Neutrophil (primary cell): ENCODE measurements at regions not wholly inside any gene's neighbourhood (a gene's known extent, or its start where the extent isn't known, plus 50 kb on each side); places are given as distances from the start of the nearest gene placed in this dataset.

Experiments
- H3K27ac ChIP-seq: fragments of 200-600 bp; sonication (generic); 2 replicates; pipeline ENCODE4 v1.5.1; 2016; ENCODE audit warnings: mild to moderate bottlenecking, moderate library complexity
- H3K27me3 ChIP-seq: fragments of 200-600 bp; sonication (generic); 2 replicates; pipeline ENCODE4 v1.6.0; 2016; ENCODE audit warnings: mild to moderate bottlenecking
- H3K36me3 ChIP-seq: fragments of 200-600 bp; sonication (generic); 2 replicates; pipeline ENCODE4 v1.5.1; 2017
- H3K4me1 ChIP-seq, 2 experiments: fragments of 200-600 bp in 1 of 2; sonication (generic) in 1 of 2; 1 replicate in 1 of 2; 2 replicates in 1 of 2; pipeline versions ENCODE4 v1.5.1 to v1.6.1; 2013 to 2016; ENCODE audit warnings: low read depth in 1 of 2, low read length in 1 of 2, mild to moderate bottlenecking in 1 of 2, moderate library complexity in 1 of 2; ENCODE audit not compliant: control insufficient read depth in 1 of 2, insufficient read depth in 1 of 2
- H3K4me3 ChIP-seq, 2 experiments: fragments of 200-600 bp in 1 of 2; sonication (generic) in 1 of 2; 1 replicate in 1 of 2; 2 replicates in 1 of 2; pipeline ENCODE4 v1.5.1; 2013 to 2016; ENCODE audit warnings: low read depth in 1 of 2, low read length in 1 of 2, mild to moderate bottlenecking in 1 of 2, moderate library complexity in 1 of 2
- H3K9me3 ChIP-seq: fragments of 200-600 bp; sonication (generic); 2 replicates; pipeline ENCODE4 v1.5.1; 2016
- TF ChIP-seq, protein P1 (sequence below): fragments of 200-600 bp; sonication (generic); IDR thresholded peaks from 2 replicates; pipeline ENCODE4 v1.5.1; 2016; ENCODE audit warnings: antibody characterized with exemption

DNA sequence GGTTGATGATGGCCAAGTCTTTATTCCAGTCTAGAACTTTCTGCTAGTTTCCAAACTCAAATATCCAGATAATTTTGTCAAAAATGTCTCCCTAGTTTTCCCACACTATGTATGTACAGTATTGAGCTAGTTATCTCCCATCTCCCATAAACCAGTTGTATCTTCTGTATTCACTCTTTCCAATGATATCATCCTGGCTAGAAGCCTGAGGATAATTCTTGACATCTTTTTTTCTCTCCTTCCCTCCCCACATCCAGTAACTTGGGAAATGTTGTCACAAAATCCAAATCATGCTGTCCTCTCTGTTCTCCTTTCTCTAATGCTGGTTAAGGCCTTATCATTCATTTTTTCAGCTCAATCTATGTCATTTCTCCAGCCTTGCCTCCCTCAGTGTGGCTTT lies 553.8 kb upstream of the FANCL start:
- Histone ChIP-seq H3K4me3 (no peak overlapping the region), H3K27me3 (no peaks in the 10 kb centered on the region), H3K36me3 (no peaks in the 10 kb centered on the region), H3K27ac (no peak overlapping the region), H3K4me1 (no peaks in the 10 kb centered on the region), H3K9me3 (no peaks in the 10 kb centered on the region)
- TF ChIP-seq, protein P1, sequence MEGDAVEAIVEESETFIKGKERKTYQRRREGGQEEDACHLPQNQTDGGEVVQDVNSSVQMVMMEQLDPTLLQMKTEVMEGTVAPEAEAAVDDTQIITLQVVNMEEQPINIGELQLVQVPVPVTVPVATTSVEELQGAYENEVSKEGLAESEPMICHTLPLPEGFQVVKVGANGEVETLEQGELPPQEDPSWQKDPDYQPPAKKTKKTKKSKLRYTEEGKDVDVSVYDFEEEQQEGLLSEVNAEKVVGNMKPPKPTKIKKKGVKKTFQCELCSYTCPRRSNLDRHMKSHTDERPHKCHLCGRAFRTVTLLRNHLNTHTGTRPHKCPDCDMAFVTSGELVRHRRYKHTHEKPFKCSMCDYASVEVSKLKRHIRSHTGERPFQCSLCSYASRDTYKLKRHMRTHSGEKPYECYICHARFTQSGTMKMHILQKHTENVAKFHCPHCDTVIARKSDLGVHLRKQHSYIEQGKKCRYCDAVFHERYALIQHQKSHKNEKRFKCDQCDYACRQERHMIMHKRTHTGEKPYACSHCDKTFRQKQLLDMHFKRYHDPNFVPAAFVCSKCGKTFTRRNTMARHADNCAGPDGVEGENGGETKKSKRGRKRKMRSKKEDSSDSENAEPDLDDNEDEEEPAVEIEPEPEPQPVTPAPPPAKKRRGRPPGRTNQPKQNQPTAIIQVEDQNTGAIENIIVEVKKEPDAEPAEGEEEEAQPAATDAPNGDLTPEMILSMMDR = no peak

DNA sequence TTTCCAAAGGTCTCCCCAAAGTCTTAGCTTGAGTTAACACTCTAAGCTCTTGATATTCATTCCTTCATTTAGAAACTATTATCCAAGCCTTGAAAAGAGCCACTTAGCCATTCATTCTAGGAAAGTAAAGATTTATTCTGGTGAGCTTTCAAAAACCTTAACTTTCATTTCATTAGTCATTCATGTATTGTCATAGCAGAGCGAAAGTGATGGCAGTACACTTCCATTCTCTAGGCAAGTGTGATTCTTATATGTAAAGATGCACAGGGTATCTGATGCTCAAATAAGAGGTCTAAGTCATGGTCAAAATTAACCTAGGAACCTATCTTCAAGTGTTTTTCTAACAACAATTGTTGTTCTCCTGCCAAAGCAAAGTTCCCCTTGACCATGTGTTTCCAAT lies 553.0 kb upstream of the FANCL start:
- no peak overlapping the region for H3K27ac ChIP-seq
- no peaks in the 10 kb centered on the region for H3K9me3 ChIP-seq
- H3K36me3 ChIP-seq = no peaks in the 10 kb centered on the region
- TF ChIP-seq, protein P1 = no peak
- no peaks in the 10 kb centered on the region for H3K27me3 ChIP-seq
- no peak overlapping the region for H3K4me3 ChIP-seq
- no peaks in the 10 kb centered on the region for H3K4me1 ChIP-seq

DNA sequence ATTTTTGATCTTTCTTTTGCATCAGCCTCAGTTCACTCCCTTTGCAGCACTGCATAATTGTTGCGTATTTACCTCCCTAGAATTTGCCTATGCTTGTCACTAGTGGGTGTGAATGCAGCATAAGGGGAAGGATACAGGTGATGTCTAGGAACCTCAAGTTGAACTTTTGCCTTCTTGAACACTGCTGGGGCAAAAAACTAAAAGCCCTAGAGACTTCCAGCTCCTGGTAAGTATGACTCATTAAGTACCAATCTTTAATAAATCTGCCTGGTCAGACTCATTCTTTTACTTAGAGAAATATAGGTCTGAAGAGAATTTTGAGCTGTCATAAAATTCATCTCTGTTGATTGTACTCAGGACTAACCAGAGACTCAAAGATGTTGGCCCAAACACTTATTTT lies 547.3 kb upstream of the FANCL start:
- no peaks in the 10 kb centered on the region for H3K36me3 ChIP-seq
- H3K4me3 ChIP-seq = no peak overlapping the region
- TF ChIP-seq, protein P1 = no peak
- H3K27me3 ChIP-seq = no peaks in the 10 kb centered on the region
- no peaks in the 10 kb centered on the region for H3K4me1 ChIP-seq
- no peak overlapping the region for H3K27ac ChIP-seq
- H3K9me3 ChIP-seq = no peaks in the 10 kb centered on the region

DNA sequence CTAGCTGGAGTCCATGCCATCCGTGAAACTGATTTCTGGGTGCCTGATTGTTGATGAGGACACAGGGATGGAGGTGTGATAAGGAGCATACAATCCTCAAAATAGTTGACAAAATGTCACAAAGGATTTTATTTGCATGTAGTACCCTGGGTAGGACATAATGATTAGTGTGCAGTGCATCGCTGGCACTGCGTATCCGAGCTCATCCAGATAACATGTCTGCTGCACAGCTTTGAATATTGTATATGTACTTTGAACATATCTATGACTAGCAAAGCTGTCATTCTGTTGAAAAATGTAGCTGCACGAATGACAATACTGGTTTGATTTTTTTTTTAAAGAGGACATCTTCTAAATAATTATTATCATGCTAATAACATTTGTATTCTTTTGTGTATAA lies 529.7 kb upstream of the FANCL start:
- no peak overlapping the region for H3K27ac ChIP-seq
- H3K4me1 ChIP-seq = no peaks in the 10 kb centered on the region
- peaks cover 10% of the 10 kb centered on the region for H3K27me3 ChIP-seq
- no peaks in the 10 kb centered on the region for H3K9me3 ChIP-seq
- no peaks in the 10 kb centered on the region for H3K36me3 ChIP-seq
- TF ChIP-seq, protein P1 = no peak
- no peak overlapping the region for H3K4me3 ChIP-seq

DNA sequence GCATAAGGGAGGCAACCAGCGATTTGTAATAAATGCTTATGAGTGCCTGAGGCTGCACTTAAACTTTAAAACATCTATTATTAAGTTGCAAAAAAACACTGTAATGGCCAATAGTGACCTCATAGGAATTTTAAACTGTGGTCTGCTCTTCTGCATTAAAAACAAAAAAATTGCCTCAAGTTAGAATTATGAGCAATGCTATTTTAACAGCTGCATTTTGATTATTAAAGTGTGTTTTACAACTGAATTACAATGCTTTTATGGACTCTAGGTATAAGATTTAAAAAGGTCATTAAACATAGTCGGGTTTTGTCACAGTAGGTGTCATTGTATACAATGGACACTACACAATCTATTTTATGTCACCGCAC lies 528.7 kb upstream of the FANCL start:
- Histone ChIP-seq H3K4me3 (no peak overlapping the region), H3K4me1 (no peaks in the 10 kb centered on the region), H3K9me3 (no peaks in the 10 kb centered on the region), H3K27me3 (peaks cover 10% of the 10 kb centered on the region), H3K27ac (no peak overlapping the region), H3K36me3 (no peaks in the 10 kb centered on the region)
- TF ChIP-seq, protein P1 = no peak
